ENCODE measurements at regions not wholly inside any gene's neighbourhood (a gene's known extent, or its start where the extent isn't known, plus 50 kb on each side); places are given as distances from the start of the nearest gene placed in this dataset.
"Not testable (repeated sequence)": the region's sequence is repeated elsewhere in the genome, so short reads cannot be mapped to it uniquely, and the experiment has no call there.

DNA sequence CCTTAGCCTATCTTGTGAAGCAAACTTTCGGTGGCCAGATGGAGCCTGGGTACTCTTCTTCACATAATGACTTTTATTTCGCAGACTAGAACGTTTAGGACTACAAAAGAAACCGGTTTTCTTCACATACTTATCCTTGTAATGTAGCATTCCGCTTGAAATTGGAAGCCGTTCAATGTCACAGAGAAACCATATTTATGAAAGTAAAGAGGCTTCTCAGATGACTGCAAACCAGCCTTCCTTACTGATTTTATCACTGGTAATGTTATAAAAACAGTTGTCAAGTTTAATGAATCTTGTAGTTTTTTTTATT, 94.1 kb downstream of the PPIAL4G start:
- no peak for TF ChIP-seq POLR2A (IDR thresholded peaks at IDR 0.05; ENCODE audit: low read depth, low read length)
- no peak for FAIRE-seq
- DNase-seq (ENCODE audit: insufficient read length, low spot score): no peak

DNA sequence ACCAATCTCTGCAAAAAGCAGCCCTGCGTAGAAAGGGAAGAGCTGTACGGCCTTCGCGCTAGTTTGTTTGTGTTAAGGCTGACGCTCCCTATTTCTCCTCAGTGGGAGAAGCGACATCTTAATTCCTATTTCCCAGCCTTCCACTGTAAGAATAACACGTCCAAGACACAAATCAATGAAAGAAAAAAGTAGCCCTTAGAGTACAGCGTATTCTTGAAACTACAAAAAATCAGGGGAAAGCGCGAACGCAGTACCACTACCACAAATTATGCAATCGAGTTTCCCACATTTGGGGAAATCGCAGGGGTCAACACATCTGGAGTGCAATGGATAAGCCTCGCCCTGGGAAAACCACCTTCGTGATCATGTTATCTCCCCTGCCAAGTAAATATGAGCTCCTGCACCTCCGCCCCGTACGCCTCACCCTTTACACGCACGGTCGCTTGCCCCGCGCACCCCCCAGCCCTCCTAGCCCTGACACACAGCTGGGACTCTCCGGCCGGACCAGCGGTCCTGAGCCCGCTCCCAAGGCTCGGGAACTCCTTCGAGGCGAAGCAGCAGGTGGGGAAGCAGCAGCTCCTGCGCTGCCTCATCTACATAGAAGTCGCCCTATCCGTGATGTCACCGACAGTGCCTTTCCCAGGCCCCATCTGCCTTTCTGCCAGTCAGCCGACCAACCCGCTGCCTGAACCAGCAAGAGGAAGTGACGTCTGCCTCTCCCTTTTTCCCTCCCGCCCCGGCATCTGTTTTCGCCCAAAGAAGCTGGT, 94.7 kb downstream of the PPIAL4G start:
- DNase-seq (ENCODE audit: insufficient read length, low spot score): peak; percentile 70
- TF ChIP-seq POLR2A (IDR thresholded peaks at IDR 0.05; ENCODE audit: low read depth, low read length): peak; percentile 56
- no peak for FAIRE-seq

DNA sequence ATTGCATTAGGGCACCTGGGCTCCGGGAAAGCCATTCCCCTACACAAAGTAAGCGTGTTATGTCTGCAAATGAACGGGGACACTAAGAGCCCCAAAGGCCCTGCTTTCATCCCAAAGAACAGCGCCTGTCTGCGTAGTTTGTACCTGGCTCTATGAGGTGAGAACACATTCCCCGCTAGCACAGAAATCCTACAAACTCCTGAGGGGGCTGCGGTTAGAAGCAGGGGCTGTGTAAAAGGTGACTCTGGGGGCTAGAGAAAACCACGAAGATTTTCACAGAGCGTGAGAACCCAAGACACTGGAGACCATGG, 95.2 kb downstream of the PPIAL4G start:
- not testable (repeated sequence) for DNase-seq (ENCODE audit: insufficient read length, low spot score); FAIRE-seq

DNA sequence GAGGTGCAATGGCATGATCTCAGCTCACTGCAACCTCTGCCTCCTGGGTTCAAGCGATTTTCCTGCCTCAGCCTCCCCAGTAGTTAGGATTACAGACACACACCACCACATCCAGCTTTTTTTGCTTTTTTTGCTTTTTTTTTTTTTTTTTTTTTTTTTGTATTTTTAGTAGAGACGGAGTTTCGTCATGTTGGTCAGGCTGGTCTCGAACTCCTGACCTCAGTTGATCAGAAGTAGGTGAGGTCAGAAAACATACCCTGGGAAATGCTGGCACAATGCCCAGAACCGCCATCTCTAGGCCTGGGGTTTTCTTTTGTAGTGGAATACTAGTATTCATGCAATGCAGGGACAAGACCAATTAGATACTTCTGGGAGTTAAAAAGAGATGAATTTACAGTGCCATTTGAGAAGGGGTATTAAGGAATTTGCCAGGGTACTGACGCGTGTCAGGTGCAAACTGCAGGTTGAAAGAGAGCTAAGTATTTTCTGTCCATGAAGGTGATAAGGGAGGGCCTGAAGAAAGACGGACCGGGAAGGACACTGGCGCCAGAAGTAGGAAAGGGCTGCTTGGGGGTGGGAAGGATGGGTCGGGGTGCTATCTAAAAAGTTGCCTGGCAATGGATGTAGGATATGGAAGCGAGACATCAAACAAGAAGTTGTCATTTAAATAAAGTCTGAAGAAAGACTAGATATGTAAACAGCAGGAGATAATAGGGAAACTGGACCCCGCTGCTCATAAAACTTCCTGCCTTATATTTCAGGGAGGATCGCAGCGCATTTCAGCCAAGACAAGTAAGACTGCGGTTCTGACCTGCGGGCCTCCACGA, 95.8 kb downstream of the PPIAL4G start:
- FAIRE-seq; DNase-seq (ENCODE audit: insufficient read length, low spot score): not testable (repeated sequence)

DNA sequence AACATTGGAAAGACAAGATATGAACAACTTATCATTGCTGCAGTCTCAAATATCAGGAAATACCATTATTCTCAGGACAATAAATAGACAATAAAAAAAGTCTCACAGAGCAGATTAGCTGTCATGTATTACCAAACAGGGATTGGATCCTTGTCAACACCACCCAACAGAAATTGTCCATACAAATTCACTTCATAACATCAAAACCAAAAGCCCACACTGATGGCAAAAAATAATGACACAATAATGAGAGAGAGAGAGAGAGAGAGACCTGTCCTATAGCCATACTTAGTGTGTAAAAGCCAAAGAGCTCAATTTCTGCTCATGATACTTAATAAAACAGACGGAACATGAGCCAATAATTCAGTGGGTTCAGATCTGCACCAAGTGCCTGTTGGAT, 96.5 kb downstream of the PPIAL4G start:
- TF ChIP-seq POLR2A (IDR thresholded peaks at IDR 0.05; ENCODE audit: low read depth, low read length): no peak
- DNase-seq (ENCODE audit: insufficient read length, low spot score) (no peak), FAIRE-seq (no peak)

DNA sequence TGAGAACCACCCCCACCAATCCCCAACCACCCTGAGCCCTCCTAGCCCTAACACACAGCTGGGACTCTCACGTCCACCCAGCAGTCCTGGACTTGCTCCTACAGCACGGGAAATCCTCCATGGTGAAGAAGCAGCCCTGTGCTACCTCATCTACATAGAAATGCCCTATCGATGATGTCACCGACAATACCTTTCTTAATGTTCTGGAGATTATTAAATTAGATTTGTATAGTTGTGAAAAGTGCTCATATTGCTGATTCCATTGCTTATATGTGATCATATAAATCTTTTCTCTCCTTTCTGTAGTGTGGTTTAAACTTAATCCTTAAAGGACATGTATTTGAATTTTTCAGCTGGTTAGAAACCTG, 97.1 kb downstream of the PPIAL4G start:
- FAIRE-seq; DNase-seq (ENCODE audit: insufficient read length, low spot score): not testable (repeated sequence)

DNA sequence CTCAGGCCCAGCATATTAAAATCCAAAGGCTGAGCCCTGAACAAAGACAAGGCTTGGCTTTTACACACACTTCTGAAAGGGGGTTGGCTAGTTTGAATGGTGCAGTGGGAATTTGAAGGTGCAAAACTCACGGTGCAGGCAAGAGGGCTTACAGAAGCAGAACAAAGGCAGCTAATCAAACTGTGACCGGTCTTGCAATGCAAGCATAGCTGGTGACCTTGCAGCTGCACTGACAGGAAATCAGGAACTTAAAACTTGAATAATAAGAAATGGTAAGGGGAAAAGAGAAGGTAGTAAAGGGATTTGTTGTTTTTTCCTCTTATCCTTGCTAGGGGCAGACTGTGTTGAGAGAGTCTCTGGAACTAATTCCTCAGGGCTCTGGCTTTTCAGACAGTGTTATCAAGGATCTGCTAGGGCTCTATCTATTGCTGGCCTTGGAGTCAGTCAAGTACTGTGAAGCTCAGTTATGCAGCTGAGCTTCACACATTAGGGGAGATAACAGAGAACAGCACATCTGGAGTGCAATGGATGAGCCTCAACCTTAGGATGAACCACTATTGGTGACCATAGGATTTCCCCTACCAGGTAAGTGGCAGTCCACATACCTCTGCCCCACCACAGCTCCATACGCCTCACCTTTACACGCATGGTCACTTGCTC, 97.6 kb downstream of the PPIAL4G start:
- no peak for FAIRE-seq
- no peak for DNase-seq (ENCODE audit: insufficient read length, low spot score)

DNA sequence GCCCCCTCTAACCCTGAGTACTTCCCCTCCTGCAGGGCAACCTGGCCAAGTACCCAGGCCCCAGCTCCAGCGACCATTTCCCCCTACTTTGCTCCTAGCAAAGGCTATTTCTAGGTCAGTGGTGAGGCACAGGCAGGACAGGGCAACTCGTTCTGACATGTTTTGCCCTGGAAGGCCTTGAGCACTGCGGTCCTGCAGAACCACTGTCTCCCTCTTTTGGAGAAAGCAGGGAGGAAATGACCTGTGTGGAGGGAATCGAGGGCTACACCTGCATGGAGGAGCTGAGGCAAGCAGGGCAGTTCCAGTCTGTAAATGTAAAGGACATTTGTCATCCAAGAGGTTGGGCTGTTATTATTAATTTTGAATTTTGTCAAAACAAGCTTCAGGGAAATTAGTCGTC, 99.1 kb downstream of the PPIAL4G start:
- FAIRE-seq: no peak

More for the DNA sequence above, 97.6 kb downstream of the PPIAL4G start:
- TF ChIP-seq POLR2A (IDR thresholded peaks at IDR 0.05; ENCODE audit: low read depth, low read length): no peak

DNA sequence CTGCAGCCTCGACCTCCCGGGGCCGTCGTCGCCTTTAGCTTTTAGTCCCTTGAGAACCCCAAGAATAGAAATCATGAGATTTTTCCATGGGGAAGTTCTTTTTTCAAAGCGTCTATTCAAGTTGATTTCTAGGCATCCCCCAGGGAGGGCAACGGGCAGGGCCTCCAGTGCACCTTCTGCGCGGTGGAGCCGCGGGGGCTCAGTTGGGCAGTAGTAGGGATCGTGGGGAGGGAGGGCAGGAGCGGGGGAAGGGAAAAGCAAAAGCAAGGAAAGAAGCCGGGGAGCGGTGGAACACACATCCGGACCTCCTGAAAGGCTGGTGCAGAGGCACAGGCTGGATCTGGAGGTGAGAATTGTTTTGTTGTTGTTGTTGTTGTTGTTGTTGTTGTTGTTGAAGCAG, 103.4 kb downstream of the PPIAL4G start:
- TF ChIP-seq POLR2A (IDR thresholded peaks at IDR 0.05; ENCODE audit: low read depth, low read length): no peak
- DNase-seq (ENCODE audit: insufficient read length, low spot score): no peak
- FAIRE-seq: no peak

More for the DNA sequence above, 99.1 kb downstream of the PPIAL4G start:
- no peak for DNase-seq (ENCODE audit: insufficient read length, low spot score)
- no peak for TF ChIP-seq POLR2A (IDR thresholded peaks at IDR 0.05; ENCODE audit: low read depth, low read length)

DNA sequence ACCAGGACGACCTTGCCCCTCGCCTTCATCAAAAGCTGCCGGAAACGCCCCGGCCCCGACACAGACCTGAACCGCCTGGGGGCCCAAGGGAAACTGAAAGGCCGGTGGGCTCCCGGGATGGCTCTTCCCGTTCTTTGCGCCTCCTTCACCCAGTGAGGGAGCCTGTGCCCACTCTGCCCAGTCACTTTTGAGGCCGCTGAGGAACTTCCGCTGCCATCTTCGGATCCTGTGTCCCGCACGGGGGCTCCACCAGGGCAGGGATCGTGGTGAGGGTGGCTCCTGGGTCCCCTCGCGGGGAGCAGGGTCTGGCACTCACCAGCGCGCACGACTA, 104.0 kb downstream of the PPIAL4G start:
- FAIRE-seq: no peak
- no peak for DNase-seq (ENCODE audit: insufficient read length, low spot score)
- no peak for TF ChIP-seq POLR2A (IDR thresholded peaks at IDR 0.05; ENCODE audit: low read depth, low read length)

DNA sequence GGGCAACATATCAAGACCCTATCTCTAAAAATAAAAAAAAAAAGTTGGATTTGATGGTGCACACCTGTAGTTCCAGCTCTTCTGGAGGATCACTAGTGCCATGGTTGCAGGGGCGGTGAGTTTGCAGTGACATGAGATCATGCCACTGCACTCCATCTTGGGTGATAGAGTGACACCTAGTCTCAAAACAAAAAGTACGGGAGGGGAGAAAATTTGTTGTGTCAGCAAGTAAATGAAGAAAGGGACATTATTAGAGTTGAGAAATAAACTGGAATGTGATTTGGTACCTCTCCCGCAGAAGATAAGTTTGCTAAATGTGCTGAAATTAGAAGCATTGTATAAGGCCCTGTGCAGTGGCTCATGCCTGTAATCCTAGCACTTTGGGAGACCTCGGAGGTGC, 105.1 kb downstream of the PPIAL4G start:
- FAIRE-seq; DNase-seq (ENCODE audit: insufficient read length, low spot score): not testable (repeated sequence)

DNA sequence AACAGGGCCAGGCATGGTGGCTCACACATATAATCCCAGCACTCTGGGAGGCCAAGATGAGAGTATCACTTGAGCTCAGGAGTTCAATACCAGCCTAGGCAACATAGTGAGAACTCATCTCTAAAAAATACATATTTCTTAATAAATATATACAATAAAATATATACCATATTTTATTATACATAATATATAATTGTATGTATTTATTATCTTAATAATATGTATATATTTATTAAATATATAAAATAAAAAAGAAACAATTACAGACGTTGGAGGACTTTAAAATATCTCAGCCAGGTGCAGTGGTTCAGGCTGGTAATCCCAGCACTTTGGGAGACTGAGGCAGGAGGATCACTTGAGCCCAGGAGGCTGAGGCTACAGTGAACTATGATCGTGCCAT, 106.1 kb downstream of the PPIAL4G start:
- FAIRE-seq; DNase-seq (ENCODE audit: insufficient read length, low spot score): not testable (repeated sequence)

DNA sequence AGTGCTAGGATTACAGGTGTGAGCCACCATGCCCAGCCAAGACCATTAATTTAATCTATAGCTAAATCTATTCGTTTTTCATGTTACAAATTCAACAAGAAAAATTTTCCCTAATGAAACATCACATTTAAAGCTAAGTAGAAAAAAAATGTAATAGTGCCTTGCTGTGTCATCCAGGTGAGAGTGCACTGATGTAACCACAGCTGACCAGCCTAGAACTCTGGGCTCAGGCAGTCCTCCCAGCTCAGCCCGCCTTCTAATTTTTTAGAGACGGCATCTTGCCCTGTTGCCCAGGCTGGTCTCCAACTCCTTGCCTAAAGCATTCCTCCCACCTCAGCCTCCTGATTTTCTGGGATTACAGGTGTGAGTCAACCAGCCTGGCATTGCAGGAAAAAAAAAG, 109.0 kb downstream of the PPIAL4G start:
- no peak for TF ChIP-seq POLR2A (IDR thresholded peaks at IDR 0.05; ENCODE audit: low read depth, low read length)
- no peak for DNase-seq (ENCODE audit: insufficient read length, low spot score)
- FAIRE-seq: no peak

DNA sequence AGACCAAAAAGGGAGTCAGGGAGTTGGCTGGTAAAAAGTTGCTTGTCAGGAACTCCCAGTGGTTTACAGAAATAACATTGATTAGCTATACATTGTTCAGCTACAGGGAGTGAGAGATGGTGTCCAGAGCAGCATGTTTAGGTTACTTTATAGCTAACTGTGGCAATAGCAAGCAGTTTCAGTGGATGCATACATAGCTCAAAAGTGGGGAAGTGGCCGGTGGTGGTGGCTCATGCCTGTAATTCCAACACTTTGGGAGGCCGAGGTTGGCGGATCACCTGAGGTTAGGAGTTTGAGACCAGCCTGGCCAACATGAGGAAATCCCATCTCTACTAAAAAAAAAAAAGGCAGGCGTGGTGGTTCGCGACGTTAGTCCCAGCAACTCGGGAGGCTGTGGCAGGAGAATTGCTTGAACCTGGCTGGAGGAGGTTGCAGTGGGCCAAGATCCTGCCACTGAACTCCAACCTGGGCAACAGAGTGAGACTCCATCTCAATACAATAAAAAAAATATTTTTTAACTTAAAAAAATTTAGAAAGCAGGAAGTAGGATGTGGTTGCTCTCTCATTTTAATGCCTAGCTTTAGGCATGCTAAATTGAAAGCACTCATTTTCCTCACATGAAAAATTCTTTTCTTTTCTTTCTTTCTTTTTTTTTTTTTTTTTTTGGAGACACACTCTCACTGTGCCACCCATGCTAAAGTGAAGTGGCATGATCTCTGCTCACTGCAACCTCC, 109.7 kb downstream of the PPIAL4G start:
- TF ChIP-seq POLR2A (IDR thresholded peaks at IDR 0.05; ENCODE audit: low read depth, low read length): no peak

More for the DNA sequence above, 109.7 kb downstream of the PPIAL4G start:
- DNase-seq (ENCODE audit: insufficient read length, low spot score) (no peak), FAIRE-seq (no peak)

Data from H54 (cell line).